ENCODE measurements at regions not wholly inside any gene's neighbourhood (a gene's known extent, or its start where the extent isn't known, plus 50 kb on each side); places are given as distances from the start of the nearest gene placed in this dataset.

DNA sequence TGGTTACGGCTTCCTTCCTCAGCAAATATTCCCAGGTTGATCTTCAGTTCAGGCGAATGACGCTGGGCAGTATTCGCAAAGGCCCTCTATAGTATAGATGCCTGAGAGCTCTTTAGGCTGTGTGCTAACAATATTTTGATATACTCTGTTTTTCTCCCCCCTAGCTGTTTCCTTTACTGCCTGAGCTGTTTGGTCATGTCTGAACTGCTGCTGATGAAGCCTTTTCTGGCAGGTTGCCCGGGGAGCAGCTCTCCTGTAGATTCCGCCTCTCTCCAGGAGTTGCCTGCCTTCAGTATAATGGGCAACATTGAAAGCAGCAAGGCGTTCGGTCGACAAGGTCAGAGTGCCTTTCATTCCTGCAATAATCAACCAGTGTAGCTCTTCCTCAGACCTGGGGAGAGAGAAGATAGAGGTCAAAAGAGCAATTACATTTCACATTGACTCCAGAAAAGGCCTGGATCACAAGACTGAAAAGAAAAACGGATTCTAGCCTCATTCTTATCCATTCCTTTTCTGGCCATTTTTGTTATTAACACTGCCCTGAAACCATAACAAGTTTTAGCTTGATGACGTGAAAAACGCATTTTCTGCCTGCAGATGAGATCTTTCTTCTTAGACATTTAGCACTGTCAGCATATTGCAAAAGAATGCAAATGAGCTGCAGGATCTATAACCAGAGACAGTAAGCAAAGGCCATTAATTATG, 60.1 kb upstream of the ZNF608 start:
- TF ChIP-seq, protein P1, sequence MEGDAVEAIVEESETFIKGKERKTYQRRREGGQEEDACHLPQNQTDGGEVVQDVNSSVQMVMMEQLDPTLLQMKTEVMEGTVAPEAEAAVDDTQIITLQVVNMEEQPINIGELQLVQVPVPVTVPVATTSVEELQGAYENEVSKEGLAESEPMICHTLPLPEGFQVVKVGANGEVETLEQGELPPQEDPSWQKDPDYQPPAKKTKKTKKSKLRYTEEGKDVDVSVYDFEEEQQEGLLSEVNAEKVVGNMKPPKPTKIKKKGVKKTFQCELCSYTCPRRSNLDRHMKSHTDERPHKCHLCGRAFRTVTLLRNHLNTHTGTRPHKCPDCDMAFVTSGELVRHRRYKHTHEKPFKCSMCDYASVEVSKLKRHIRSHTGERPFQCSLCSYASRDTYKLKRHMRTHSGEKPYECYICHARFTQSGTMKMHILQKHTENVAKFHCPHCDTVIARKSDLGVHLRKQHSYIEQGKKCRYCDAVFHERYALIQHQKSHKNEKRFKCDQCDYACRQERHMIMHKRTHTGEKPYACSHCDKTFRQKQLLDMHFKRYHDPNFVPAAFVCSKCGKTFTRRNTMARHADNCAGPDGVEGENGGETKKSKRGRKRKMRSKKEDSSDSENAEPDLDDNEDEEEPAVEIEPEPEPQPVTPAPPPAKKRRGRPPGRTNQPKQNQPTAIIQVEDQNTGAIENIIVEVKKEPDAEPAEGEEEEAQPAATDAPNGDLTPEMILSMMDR (IDR thresholded peaks at IDR 0.05; ENCODE audit: low read depth, low read length): no peak
- H3K9me3 ChIP-seq: no peaks in the 10 kb centered on the region
- DNase-seq: peak; percentile 93

DNA sequence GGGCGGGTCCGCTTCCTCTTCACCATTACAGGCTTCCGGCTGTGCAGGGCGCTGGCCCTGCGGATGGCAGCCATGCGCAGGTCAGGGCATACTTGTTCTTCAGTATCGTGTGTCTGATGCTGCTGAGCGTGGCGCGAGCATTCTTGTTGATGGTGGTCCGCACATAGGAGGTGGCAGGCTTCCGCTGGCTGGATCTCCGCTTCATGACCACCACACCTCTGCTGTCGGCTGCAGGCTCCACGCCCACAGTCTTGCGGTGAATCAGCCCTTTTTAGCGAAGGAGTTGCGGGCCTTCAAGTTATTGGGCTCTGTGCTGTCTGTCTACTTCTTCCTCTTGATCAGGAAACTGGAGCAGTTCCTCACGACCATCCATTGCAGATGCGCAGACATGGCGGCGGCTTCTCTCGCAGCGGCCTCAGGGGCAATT, 62.4 kb upstream of the ZNF608 start:
- H3K27me3 ChIP-seq: no peaks in the 10 kb centered on the region
- DNase-seq: no peak
- no peak overlapping the region for H3K4me3 ChIP-seq (ENCODE audit: low read depth, low read length)
- no peaks in the 10 kb centered on the region for H3K36me3 ChIP-seq
- no peaks in the 10 kb centered on the region for H3K9me3 ChIP-seq
- TF ChIP-seq, protein P1 (IDR thresholded peaks at IDR 0.05; ENCODE audit: low read depth, low read length): no peak
- peaks cover 16% of the 10 kb centered on the region for H3K4me1 ChIP-seq

More for the DNA sequence above, 60.1 kb upstream of the ZNF608 start:
- Histone ChIP-seq H3K4me3 (ENCODE audit: low read depth, low read length) (peak overlapping the region; percentile 21; the same call in 1 of the 2 replicates), H3K36me3 (no peaks in the 10 kb centered on the region), H3K27me3 (no peaks in the 10 kb centered on the region), H3K4me1 (peaks cover 9% of the 10 kb centered on the region)

DNA sequence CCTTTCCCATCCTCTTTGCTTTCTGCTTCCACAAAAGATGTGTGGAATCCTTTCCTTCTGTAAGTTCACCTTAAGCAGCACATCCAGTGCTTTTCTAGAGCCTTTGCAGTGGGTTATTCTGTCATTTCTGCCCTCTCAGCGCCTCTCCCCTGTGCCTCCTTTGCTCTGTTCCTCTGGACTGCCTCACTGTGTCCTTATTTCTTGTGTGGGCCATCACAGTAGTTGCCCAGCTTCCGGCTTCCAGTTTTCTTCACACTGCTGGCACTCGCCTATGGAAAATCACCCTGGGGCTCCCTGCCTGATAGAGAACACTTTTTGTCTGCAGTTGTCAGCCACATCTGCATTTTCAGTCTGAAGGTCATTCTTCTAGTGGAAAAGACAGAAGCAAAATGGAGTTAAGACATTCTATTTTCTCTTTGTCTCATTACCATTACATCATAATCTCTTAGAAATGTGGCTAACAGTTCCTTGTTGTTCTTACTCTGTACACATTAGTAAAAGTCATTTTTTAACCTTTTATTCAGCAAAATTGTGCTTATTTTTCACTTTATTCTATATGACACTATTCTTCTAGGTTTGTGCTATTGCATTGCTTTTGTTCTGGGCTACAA, 64.1 kb upstream of the ZNF608 start:
- TF ChIP-seq, protein P1 (IDR thresholded peaks at IDR 0.05; ENCODE audit: low read depth, low read length): no peak
- peaks cover 16% of the 10 kb centered on the region for H3K4me1 ChIP-seq
- H3K36me3 ChIP-seq: no peaks in the 10 kb centered on the region
- no peaks in the 10 kb centered on the region for H3K27me3 ChIP-seq
- no peaks in the 10 kb centered on the region for H3K9me3 ChIP-seq
- no peak overlapping the region for H3K4me3 ChIP-seq (ENCODE audit: low read depth, low read length)
- DNase-seq: no peak

DNA sequence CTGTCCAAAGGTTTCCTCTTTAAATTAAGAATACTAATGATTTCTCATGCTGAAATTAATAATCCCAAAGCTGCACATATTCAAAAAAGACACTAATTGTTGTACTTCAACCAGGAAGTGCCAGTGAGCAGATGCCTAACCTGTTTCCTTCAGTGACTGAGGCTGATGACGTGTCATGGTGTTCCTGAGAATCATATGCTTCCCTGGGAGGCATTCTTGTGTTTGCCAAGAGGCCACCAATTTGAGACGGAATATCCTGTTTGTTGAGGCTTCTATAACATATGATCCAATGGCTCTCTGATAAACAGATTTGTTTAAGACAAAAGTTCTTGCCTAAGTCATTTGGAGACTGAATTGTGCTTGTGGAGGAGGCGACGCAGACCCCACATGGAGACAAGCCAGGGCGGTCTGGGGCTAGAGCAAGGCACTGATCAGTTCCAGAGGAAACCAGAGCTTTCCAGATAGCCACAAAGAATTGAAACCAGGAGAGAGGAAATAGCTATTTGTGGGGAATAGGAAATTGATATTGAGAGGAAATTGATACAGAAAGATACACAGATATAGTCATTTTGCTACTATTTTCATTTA, 66.4 kb upstream of the ZNF608 start:
- no peaks in the 10 kb centered on the region for H3K9me3 ChIP-seq
- H3K36me3 ChIP-seq: no peaks in the 10 kb centered on the region
- H3K4me3 ChIP-seq (ENCODE audit: low read depth, low read length): no peak overlapping the region
- H3K4me1 ChIP-seq: peaks cover 7% of the 10 kb centered on the region
- no peaks in the 10 kb centered on the region for H3K27me3 ChIP-seq
- TF ChIP-seq, protein P1 (IDR thresholded peaks at IDR 0.05; ENCODE audit: low read depth, low read length): no peak
- no peak for DNase-seq

DNA sequence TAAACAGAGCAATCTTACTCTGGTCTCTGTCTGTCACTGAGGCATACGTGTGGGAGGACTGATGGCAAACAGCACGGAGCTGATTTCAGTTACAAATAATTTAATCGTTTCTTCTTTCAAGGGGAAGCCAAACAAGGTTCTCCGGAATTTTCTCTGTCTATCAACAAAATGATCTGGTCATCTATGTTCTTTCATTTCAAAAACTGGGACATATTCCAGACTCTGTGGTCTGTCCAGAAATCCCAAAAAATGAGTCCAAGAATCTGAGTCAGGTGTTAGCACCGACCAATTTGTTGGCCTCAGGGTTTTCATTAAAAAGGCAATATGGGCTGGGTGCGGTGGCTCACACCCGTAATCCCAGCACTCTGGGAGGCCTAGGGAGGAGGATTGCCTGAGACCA, 69.9 kb upstream of the ZNF608 start:
- peaks cover 7% of the 10 kb centered on the region for H3K4me1 ChIP-seq
- DNase-seq: no peak
- H3K27me3 ChIP-seq: no peaks in the 10 kb centered on the region
- H3K36me3 ChIP-seq: no peaks in the 10 kb centered on the region
- no peaks in the 10 kb centered on the region for H3K9me3 ChIP-seq
- TF ChIP-seq, protein P1 (IDR thresholded peaks at IDR 0.05; ENCODE audit: low read depth, low read length): no peak
- no peak overlapping the region for H3K4me3 ChIP-seq (ENCODE audit: low read depth, low read length)

DNA sequence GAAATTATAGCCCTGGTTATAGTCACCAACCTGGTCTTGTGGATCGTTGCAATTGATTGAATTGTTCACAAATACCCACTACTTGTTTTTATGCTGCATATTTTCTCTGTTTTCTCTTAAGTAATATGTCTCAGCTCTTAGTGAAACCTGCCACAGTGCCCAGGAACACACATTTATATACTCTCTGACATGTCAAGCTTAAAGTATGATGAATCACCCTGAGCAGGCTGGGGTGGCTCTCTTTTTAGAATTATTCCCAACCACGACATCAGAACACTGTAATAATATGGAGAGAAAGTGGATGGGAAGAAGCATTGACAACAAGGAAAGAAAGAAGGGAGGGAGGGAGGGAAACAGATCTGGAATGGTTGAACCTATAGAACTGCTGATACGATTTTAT, 72.8 kb upstream of the ZNF608 start:
- no peak for DNase-seq
- Histone ChIP-seq H3K27me3 (no peaks in the 10 kb centered on the region), H3K4me1 (peaks cover 8% of the 10 kb centered on the region; the same call in 1 of the 2 replicates), H3K4me3 (ENCODE audit: low read depth, low read length) (no peak overlapping the region), H3K36me3 (no peaks in the 10 kb centered on the region), H3K9me3 (no peaks in the 10 kb centered on the region)
- TF ChIP-seq, protein P1 (IDR thresholded peaks at IDR 0.05; ENCODE audit: low read depth, low read length): no peak
